HG02642 (cell line): ENCODE measurements at regions not wholly inside any gene's neighbourhood (a gene's known extent, or its start where the extent isn't known, plus 50 kb on each side); places are given as distances from the start of the nearest gene placed in this dataset.
"Not testable (repeated sequence)": the region's sequence is repeated elsewhere in the genome, so short reads cannot be mapped to it uniquely, and the experiment has no call there.

ENCODE experiments used
- ATAC-seq: cut with Tn5 transposase; IDR thresholded peaks from one replicate; pipeline ENCODE4 v1.9.1; 2021; ENCODE audit warnings: mild to moderate bottlenecking; ENCODE audit not compliant: unreplicated experiment, poor library complexity

DNA sequence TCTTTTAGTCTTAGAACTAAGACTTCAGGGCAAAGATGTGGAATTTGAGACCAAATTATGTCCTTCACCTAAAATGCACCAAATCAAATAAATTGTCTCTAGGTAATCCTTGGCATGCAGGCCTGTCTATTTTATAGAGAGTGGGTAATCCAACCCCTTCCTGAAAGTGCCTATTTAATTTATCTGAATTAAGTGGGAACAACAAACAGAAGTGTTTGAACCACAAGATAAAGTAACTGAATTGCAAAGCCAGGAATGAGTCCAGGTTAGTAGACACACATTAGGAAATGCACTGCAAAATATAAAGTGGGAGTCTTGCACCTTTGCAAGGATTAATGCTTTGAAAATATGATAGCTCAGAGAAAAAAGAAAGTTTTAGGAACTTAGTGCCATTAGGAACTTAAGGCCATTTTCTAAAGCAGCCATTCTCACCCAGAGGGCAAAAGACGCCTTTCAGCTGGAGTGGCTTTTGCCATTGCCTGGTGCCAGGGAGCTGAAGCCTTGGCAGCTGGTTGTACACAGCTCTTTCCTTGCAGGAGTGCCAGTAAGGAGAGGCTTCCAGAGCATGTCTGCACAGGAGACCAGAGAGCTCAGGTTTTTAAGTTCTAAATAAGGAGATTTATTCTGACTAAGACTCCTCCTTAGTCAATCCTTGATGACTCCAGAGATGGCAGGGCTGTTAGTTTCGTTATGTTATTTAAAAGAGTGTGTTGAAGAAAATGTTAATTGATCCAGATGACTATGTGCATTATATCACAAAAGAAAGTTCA, 151.7 kb upstream of the ELL2 start:
- no peak for ATAC-seq

DNA sequence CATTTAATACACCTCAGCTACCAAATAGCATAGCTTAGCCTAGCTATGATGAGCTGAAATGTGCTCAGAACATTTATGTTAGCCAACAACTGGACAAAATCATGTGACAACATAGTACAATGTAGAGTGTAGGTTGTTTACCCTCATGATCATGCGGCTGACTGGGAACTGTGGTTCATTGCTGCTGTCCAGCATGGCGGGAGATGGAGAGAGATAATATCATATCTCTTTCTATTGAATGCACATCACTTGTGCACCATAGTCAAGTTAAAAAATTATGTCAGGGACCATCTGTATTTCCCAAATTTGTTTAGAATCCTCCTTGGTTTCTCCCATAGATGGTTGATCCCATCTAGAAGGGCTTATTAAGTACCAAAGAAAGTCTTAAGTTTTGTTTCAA, 151.1 kb upstream of the ELL2 start:
- ATAC-seq: no peak

DNA sequence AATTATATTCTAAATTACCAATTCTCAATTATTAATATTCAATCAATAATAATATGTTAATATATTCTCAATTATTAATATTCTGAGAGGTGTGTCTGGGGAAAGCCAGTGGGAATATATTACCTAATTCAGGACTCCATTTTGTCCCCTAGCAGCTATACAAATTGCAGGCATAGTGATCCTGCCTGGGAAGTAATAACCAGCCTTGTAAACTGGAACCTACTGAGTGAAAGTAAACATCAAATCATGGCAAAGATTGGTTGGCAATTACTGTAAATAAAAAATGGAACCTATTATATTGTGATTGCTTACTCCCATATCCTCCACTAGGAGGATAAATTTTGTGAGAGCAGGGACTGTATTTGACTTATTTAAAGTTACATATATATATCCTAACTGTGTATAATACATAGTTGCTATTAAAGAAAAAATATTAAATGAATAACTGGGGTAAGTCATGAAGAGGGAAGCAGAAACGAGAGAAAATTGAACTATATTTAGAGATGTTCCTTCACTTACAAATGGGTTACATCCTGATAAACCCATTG, 150.5 kb upstream of the ELL2 start:
- no peak for ATAC-seq

DNA sequence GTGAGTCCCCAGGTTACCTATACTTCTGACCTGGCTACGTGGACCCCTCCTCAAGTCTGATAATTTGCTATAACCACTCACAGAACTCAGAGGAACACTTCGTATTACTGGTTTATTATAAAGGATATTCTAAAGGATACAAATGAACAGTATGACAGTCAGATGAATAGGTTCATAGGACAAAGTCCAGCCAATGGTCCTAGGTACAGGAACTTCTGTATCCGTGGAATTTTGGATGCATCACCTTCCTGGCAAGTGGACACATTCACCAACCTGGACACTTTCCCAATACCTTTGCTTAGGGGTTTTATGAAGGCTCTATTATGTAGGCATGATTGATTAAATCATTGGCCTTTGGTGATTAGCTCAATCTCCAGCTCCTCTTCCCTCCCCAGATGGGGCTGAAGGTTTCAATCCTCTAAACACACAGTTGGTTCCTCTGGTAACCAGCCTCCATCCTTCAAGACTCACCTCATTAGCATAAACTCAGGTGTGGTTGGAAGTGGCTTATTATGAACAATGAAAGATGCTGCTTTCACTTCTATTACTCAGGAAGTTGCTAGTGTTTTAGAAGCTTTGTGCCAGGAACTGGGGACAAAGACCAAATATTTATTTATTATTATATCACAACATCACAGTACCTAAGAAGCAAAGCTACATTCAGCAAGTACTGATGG, 149.6 kb upstream of the ELL2 start:
- ATAC-seq: no peak

DNA sequence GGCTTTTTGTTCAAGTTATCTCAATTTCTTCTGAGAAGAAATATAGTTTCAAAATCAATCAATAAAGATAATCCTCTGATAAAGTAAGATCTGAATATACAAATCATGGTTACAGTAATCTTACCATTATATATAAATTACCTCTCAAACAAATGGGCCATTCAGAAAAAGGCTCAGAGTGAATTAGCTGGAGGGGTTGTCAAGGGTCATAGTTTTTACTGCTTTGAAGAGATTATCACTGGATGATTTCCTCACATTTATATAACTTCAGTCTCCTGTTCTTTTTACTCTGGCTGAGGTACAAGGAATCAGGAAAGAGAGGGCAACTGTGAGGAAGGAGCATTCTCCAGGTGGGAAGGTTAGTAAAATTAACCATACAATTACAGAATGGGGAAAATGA, 148.6 kb upstream of the ELL2 start:
- no peak for ATAC-seq

DNA sequence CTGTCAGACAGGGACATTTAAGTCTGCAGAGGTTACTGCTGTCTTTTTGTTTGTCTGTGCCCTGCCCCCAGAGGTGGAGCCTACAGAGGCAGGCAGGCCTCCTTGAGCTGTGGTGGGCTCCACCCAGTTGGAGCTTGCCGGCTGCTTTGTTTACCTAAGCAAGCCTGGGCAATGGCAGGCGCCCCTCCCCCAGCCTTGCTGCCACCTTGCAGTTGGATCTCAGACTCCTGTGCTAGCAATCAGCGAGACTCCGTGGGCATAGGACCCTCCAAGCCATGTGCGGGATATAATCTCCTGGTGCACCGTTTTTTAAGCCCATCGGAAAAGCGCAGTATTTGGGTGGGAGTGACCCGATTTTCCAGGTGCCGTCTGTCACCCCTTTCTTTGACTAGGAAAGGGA, 147.0 kb upstream of the ELL2 start:
- ATAC-seq: not testable (repeated sequence)

DNA sequence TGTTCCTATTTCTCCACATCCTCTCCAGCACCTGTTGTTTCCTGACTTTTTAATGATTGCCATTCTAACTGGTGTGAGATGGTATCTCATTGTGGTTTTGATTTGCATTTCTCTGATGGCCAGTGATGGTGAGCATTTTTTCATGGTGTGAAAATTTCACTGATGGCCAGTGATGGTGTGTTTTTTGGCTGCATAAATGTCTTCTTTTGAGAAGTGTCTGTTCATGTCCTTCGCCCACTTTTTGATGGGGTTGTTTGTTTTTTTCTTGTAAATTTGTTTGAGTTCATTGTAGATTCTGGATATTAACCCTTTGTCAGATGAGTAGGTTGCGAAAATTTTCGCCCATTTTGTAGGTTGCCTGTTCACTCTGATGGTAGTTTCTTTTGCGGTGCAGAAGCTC, 142.2 kb upstream of the ELL2 start:
- ATAC-seq: not testable (repeated sequence)

DNA sequence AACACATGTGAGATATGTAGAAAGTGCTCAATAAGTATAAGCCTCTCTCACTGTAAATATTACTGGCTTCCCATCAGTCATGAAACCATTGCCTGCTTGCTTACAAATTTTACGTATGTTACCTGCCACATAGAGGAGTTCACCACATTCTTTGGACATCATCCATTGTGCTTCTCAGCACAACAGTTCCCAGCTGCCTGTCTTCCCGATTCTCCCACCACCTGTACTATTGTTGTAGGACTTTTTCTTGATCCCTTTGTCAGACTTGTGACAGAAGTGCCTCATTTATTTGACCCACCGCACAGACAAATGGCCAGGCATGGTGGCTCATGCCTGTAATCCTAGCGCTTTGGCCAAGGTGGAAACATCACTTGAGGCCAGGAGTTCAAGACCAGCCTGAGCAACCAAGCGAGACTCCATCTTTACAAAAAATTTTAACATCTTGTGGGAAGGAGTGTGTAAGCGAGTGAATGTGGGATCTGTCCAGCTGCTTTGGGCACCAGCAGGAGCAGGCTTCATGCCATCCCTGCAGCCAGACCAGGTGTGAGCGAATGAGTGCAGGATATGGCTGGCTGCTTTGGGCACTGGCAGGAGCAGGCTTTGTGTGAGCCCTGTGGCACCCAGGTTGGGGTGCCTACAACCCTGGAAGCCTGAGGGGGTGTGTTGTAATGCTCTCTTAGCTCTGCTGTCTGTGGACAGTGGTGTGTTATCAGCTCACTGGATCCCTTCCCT, 139.9 kb upstream of the ELL2 start:
- ATAC-seq: no peak

DNA sequence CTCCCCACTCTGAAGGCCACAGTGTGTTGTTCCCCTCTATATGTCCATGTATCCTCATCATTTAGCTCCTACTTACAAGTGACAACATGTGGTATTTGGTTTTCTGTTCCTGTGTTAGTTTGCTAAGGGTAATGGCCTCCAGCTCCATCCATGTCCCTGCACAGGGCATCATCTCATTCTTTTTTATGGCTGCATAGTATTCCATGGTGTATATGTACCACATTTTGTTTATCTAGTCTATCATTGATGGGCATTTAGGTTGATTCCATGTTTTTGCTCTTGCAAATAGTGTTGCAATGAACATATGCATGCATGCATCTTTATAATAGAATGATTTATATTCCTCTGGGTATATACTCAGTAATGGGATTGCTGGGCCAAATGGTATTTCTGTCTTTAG, 135.8 kb upstream of the ELL2 start:
- ATAC-seq: not testable (repeated sequence)

DNA sequence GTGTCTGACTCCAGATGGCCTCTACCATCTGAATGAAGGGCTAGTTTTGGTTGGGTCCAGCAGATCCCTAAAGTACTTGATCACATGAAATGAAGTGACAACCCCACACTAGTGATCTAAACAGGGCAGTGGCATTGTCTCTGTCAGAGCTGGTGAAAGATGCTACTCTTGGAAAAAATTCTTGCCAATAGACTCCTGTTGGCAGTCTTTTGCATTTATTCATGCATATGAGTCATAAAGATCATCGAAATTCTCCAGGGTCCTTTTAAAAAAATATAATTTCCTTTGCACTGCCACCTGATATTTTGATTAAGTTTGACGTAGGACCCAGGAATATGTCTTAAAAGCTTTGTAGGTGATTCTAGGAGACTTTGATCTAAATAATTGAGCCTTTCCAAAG, 135.1 kb upstream of the ELL2 start:
- no peak for ATAC-seq

DNA sequence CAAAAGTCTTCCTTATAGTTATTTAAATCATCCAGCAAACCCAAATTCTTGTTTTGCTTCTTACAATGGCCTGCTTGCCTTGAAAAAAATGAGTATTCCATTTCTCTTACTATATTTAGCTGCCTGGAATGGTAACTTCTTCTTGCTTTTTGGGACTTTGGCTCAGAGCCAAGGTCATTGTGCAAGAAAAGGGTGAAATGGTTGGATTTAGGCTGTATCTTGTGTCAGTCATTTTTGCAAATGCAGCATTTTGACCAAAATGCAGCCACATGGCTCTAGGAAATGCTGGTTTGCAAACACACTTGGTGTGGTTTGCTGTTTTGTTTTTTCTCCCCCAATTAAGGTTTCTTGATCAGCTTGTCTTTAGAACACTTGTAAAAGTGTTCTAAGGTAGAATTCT, 133.3 kb upstream of the ELL2 start:
- no peak for ATAC-seq

DNA sequence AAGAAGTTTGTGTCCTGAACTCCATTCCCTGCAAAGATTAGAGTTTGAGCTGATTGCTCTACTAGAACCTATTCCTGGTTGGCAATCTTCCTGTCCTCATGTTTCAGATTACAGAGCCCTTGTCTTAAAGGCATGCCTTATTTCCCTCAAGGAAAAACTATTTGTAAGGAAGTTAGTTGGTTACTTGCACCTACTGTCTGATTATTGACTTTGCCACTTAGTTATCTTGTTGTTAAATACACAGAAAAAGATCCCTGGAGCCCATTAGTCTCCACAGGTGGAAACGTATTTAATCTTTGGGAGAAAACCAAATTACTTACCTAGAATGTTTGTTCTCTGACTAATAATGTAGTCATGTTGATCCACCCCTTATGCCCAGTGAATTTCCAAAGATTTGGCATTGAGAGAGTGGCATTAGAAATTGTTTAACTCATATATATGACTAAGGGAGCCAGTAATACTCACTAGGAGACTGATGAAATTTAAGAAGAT, 132.3 kb upstream of the ELL2 start:
- no peak for ATAC-seq

DNA sequence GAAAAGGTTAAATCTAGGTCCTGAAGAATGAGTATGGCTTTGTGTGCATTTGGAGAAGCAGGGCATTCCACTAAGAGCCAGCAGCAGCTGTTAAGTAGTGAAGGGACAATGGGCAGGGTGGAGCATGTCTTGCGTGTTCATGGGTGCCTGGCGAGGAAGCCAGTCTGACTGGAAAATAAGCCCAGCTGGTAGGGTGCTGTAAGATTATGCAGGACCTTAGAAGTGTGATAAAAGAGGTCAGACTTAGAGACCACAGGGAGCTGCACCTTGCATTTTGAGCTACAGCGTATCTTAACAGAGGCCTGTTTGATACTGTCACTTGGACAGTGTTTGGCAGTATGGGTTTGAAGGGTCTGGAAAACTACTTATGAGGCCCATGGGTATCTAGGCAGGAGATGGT, 131.7 kb upstream of the ELL2 start:
- ATAC-seq: no peak

DNA sequence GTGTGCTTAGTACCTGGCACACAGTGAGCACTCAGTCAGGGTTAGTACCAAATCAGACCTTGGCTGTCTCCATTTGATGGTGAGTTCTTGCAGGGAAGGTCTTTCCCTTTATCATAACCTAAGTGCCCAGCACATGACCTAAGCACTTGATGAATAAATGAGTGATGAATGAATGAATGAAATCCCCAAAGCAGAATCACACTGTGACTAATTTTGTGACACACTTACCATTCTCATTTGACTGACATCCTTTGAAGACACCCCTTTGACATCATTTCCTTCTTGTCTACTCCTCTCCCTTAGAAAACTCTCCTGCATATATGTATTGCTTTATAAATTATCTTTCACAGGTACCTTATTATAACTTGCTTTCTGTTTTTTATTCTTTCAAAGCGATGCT, 130.2 kb upstream of the ELL2 start:
- no peak for ATAC-seq

DNA sequence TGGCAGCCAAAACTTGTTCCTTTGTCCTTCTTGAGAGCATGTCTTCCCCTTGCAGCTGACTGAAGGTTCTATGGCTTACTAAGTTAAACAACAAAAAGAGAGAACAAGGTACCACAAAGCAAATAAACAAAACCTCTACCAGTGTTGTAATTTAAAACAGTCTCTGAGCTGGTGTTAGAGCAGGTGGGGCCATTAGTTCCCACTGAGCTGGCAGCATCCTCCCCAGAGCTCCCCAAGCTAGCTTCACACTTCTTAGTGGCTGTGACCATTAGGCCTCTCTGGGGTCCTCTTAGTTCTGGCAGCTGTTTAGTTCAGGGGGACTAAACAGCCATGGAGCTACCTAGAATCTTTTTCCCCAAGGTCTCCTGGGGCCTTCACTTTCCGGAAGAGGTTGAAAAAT, 128.6 kb upstream of the ELL2 start:
- no peak for ATAC-seq

DNA sequence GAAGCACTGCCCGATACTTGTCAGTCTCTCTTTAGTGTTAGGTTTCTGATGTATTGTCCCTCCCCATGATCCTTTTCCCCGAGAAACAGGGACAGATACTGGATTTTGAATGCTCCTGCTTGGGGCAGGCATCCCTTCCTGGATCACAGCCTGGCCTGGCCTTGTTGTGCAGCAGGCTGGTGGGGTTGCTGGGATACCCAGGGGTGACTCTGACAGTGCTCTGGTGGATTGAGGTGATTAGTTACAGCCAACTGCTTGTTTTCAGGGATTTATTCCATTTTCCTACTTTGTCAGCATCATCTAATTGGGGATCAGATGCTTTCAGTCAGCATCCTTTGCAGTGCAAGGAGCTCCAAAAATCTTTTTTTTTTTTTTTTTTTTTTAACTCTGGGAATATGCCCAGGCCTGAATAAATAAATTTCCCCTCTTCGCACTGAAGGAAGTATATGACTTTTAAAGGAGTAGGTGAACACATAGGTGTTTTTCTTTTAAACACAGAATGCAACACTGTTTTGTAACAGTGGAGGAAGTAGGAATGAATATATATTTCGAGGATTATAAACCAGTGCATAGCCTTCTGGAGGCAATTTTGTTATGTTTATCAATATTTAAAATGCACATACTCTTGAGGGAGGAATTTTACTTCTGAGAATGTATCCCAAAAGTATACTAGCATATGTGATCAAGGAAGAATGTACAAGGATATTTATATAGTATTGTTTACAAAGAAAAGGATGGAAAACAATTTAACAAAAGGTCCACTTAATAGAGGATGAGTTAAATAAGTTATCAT, 127.3 kb upstream of the ELL2 start:
- no peak for ATAC-seq

DNA sequence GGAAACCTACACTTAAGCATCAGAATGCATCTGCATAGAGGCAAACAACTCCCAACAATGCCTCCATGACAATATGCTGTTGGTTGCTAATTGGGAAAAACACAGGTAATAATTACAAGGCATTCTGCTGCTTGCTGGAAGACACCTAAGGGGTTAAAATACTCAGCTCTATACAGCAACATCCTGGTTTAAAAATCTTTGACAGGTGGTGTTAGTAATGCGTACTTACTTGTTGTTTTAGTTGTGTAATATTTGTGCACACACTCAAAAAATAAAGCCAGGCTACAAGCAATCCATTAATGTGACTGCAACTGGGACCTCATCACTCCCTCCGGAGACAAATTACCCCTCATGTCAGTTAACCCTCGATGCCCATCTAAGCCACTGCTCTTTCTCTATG, 126.3 kb upstream of the ELL2 start:
- ATAC-seq: no peak

DNA sequence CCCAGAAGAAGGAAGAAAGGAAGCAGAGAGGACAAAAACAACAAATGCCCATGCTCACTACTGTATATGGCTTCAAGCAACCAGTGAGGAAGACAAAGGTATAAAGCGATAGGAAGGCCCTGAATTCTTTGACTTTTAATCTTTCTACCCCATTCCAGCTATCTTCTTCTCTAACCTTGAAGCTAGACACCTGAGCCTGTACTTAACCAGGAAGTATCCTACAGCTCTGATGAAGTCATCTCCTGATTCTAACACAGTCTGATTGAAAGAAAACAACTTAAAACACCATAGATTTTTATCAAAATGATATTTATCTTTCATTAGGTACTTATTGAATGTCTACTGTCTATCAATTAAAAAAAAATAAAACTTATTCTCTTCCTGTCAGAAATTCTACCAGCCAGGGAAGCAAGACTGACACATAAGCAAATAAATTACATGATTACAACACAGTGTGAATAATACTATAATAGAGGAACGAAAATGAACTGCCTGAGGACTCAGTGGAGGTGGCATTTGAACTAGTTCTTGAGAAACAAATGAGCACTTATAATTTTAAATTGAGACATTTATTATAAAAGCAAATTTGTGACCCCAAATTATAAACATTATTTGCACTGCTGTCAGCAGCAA, 123.3 kb upstream of the ELL2 start:
- no peak for ATAC-seq

DNA sequence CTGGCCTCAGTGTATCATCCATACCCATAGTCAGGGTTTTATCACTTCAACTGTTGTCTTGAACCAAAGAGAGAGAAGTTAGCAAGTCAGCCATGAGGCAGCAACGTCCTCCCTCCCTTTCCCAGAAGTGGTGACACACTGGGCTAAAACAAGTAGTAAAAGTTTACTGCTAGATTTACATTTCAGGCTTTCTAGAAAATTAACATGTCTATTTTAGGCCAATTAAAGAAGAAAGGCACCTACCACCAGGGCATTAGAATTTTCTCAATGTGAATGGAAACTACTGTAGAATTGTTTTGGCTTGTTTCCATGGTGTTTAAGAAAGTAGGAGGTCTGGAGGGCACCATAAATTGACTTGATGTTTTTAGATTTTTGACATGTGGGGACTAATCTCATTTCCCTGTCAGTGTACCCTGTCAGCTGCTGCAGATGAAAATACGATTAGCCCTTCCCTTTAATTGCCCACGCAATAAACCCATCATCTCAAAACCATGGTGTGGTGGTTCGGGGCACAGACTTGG, 121.8 kb upstream of the ELL2 start:
- ATAC-seq: no peak
